ENCODE measurements at regions not wholly inside any gene's neighbourhood (a gene's known extent, or its start where the extent isn't known, plus 50 kb on each side); places are given as distances from the start of the nearest gene placed in this dataset.

DNA sequence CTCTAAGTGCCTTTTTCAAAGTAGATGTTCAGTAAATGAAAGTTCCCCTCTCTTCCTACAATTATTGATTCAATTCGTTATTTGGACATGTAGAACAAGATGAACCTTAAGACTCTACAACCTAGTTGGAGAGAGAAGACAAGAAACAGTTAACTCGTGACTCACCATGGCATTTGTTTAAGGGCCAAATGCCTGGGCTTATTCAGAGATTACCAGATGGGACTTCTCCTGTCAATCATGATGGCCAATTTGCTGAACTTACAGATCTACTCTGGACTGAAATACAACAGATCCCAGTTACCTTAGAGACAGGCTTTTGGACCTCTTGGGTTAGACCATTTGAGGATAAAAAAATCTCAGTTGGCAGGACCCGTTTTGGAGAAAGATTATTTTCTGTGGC is 93.5 kb downstream of the C1orf94 start:
- Histone ChIP-seq H3K27ac (ENCODE audit: low read length) (no peak overlapping the region), H3K4me1 (ENCODE audit: control insufficient read depth, insufficient read depth, low read length) (no peaks in the 10 kb centered on the region), H3K4me3 (ENCODE audit: low read depth in 2 of 2, low read length in 2 of 2) (no peak overlapping the region), H3K36me3 (ENCODE audit: control insufficient read depth, insufficient read depth, low read length) (no peaks in the 10 kb centered on the region), H3K9me3 (ENCODE audit: control insufficient read depth, insufficient read depth, low read depth, low read length) (no peaks in the 10 kb centered on the region), H3K27me3 (ENCODE audit: control insufficient read depth, insufficient read depth, low read length) (peaks cover 3% of the 10 kb centered on the region; the same call in 1 of the 2 replicates)
- POLR2A ChIA-PET: no interaction called here
- in situ Hi-C loops (cut with HindIII; ENCODE audit: low pct_unique_long_range_greater_than_20kb, low sequenced_read_pairs): no loop called here
- no peak for DNase-seq (ENCODE audit: low read depth, low spot score)
- CTCF ChIA-PET: no interaction called here
- no peak for ATAC-seq
- intact Hi-C loops (cut with micrococcal nuclease; ENCODE audit: unreplicated experiment): no loop called here
- TF ChIP-seq TCF7L2 (IDR thresholded peaks at IDR 0.05; ENCODE audit: low read depth, low read length) (no peak), POLR2AphosphoS5 (IDR thresholded peaks at IDR 0.05; ENCODE audit: low read depth, low read length) (no peak), SIN3A (IDR thresholded peaks at IDR 0.05; ENCODE audit: borderline replicate concordance, insufficient read depth, low read depth, low read length) (no peak)
- TF ChIP-seq, protein P1, sequence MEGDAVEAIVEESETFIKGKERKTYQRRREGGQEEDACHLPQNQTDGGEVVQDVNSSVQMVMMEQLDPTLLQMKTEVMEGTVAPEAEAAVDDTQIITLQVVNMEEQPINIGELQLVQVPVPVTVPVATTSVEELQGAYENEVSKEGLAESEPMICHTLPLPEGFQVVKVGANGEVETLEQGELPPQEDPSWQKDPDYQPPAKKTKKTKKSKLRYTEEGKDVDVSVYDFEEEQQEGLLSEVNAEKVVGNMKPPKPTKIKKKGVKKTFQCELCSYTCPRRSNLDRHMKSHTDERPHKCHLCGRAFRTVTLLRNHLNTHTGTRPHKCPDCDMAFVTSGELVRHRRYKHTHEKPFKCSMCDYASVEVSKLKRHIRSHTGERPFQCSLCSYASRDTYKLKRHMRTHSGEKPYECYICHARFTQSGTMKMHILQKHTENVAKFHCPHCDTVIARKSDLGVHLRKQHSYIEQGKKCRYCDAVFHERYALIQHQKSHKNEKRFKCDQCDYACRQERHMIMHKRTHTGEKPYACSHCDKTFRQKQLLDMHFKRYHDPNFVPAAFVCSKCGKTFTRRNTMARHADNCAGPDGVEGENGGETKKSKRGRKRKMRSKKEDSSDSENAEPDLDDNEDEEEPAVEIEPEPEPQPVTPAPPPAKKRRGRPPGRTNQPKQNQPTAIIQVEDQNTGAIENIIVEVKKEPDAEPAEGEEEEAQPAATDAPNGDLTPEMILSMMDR (IDR thresholded peaks at IDR 0.05): no peak
- TF ChIP-seq, protein P2, sequence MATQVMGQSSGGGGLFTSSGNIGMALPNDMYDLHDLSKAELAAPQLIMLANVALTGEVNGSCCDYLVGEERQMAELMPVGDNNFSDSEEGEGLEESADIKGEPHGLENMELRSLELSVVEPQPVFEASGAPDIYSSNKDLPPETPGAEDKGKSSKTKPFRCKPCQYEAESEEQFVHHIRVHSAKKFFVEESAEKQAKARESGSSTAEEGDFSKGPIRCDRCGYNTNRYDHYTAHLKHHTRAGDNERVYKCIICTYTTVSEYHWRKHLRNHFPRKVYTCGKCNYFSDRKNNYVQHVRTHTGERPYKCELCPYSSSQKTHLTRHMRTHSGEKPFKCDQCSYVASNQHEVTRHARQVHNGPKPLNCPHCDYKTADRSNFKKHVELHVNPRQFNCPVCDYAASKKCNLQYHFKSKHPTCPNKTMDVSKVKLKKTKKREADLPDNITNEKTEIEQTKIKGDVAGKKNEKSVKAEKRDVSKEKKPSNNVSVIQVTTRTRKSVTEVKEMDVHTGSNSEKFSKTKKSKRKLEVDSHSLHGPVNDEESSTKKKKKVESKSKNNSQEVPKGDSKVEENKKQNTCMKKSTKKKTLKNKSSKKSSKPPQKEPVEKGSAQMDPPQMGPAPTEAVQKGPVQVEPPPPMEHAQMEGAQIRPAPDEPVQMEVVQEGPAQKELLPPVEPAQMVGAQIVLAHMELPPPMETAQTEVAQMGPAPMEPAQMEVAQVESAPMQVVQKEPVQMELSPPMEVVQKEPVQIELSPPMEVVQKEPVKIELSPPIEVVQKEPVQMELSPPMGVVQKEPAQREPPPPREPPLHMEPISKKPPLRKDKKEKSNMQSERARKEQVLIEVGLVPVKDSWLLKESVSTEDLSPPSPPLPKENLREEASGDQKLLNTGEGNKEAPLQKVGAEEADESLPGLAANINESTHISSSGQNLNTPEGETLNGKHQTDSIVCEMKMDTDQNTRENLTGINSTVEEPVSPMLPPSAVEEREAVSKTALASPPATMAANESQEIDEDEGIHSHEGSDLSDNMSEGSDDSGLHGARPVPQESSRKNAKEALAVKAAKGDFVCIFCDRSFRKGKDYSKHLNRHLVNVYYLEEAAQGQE (IDR thresholded peaks at IDR 0.05; ENCODE audit: insufficient read depth in 1 of 2, low read depth in 2 of 2, low read length in 1 of 2): no peak
- no TSS peak for BruUV-seq (replicated peaks)

DNA sequence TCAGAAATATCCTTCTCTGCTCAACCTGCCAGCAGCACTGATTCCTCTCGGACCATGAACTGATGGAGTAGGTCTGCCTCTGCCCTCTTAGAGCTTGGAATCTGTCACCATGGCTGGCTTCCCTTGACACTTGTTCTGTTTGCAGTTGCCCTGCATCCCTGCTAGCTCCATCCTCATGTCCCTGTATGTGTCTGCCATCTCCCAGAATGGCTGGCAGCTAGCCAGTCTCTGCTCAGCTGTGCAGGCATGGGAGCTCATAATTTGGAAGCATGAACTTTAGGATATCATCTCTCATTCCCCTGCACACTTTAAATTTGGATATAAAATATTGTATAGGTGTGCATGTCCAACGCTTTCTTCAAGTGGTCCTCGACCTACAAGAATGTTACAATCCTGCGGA is 95.4 kb downstream of the C1orf94 start:
- BruUV-seq (replicated peaks): no TSS peak
- in situ Hi-C loops (cut with HindIII; ENCODE audit: low pct_unique_long_range_greater_than_20kb, low sequenced_read_pairs): no loop called here
- H3K4me3 ChIP-seq (ENCODE audit: low read depth in 2 of 2, low read length in 2 of 2): no peak overlapping the region
- H3K36me3 ChIP-seq (ENCODE audit: control insufficient read depth, insufficient read depth, low read length): no peaks in the 10 kb centered on the region
- CTCF ChIA-PET: no interaction called here
- DNase-seq (ENCODE audit: low read depth, low spot score) (no peak), ATAC-seq (no peak)
- H3K27ac ChIP-seq (ENCODE audit: low read length): no peak overlapping the region
- no peaks in the 10 kb centered on the region for H3K9me3 ChIP-seq (ENCODE audit: control insufficient read depth, insufficient read depth, low read depth, low read length)
- intact Hi-C loops (cut with micrococcal nuclease; ENCODE audit: unreplicated experiment): no loop called here
- H3K27me3 ChIP-seq (ENCODE audit: control insufficient read depth, insufficient read depth, low read length): peaks cover 3% of the 10 kb centered on the region; the same call in 1 of the 2 replicates
- TF ChIP-seq TCF7L2 (IDR thresholded peaks at IDR 0.05; ENCODE audit: low read depth, low read length) (no peak), SIN3A (IDR thresholded peaks at IDR 0.05; ENCODE audit: borderline replicate concordance, insufficient read depth, low read depth, low read length) (no peak), POLR2AphosphoS5 (IDR thresholded peaks at IDR 0.05; ENCODE audit: low read depth, low read length) (no peak)
- TF ChIP-seq, protein P2 (IDR thresholded peaks at IDR 0.05; ENCODE audit: insufficient read depth in 1 of 2, low read depth in 2 of 2, low read length in 1 of 2): no peak
- TF ChIP-seq, protein P1 (IDR thresholded peaks at IDR 0.05): no peak
- POLR2A ChIA-PET: no interaction called here
- H3K4me1 ChIP-seq (ENCODE audit: control insufficient read depth, insufficient read depth, low read length): no peaks in the 10 kb centered on the region

Measured in Panc1 (cell line).